Suppressor macrophage treated with lipopolysaccharide for 1 hour (primary cell): ENCODE measurements at regions not wholly inside any gene's neighbourhood (a gene's known extent, or its start where the extent isn't known, plus 50 kb on each side); places are given as distances from the start of the nearest gene placed in this dataset.
"Not testable (repeated sequence)": the region's sequence is repeated elsewhere in the genome, so short reads cannot be mapped to it uniquely, and the experiment has no call there.

Experiments
- DNase-seq, 3 donors: peaks; one replicate each; pipeline ENCODE4 v3.0.0-alpha.2; 2020 to 2022

DNA sequence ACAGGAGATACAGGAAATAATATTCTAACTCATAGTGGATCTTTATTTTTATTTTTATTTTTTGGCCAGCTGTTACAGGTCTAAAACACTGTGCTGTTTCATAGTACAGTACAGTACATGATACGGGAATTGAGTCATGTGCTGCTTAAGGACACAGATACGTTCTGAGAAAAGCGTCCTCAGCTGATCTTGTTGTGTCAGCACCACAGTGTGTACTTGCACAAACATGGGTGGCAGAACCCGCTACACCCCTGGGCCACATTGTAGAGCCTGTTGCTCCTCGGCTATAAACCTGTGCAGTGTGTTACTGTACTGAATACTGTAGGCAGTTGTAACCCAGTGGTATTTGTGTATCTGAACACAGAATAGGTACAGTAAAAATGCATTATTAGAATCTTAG is 183.4 kb downstream of the OR4M2 start:
- DNase-seq: no peak

DNA sequence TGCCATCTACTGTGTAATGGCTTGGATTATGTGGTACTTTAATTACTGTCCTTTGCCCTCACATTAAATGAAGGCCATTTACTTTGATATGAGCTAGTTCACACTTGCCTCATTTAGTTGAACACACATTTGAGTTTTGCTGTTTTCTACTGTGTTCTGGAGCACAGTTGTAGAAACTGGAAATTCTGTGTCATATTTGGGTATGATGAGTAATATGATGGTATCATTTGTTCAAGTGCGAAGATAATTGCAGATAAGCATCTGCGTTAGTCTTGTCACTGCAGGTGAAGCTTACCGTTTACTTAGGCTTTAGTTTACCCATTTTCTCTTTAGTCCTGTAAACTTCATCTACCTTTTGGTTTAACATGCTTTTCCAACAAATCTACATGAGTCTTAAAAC is 183.9 kb downstream of the OR4M2 start:
- DNase-seq: not testable (repeated sequence)

DNA sequence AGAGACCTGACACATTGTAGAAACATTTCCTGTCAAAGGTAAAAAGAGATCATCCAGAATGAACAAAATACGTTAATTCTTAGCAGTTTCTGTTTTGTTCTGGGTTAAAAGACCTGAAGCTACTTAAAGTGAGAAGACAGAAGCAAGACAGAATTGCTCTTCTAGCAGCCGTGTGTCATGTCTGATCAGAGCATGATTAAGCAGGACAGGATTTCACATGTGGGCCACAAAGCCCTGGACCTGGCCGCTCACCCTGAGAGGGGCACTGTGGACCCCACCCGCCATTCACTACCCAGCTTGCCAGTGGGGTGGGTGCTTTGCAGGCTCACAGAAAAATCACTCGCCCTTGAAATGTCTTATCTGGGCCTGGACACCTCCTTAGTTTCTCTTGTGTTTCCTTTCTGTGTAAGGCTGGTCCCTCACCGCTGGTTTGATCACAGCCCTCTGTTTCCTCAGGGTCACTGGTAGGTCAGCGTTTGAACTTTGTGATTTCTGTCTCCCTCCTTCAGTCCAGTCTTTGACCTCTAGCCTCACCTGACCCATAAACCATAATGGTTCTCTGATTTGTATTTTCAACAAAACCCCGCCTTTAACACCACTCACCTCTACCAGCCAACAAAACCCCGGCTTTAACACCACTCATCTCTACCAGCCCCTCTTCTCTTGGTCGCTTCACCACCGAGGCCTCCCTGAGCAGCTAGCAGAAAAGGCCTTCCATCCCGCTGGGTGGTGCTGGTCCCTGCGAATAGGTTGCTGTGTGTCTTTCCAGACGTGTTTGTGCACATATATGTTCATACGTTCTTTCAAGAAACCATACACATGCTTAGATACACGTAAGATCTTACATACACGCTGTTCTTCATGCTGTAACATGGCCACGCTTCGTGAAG is 185.0 kb downstream of the OR4M2 start:
- DNase-seq: no peak

DNA sequence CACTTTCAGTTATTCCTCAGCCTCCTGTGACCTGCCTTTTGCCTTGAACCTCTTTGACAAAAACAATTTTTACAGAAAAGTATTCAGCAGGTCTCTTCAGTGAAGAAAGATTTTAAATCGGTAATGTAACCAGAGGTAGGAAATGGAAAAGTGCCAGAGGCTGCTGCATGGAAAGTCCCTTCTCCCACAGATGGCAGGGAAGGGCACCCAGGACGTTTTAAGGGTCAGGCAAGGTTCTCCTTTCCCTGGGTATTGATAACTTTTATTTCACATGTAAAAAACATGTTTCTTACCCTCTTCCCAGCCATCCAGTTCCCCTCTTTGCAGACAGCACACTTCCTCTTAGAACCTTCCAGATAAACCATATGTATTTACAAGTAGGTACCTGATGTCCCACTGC is 185.6 kb downstream of the OR4M2 start:
- peak in 2 of 3 donors; percentile 13 to 54 for DNase-seq

DNA sequence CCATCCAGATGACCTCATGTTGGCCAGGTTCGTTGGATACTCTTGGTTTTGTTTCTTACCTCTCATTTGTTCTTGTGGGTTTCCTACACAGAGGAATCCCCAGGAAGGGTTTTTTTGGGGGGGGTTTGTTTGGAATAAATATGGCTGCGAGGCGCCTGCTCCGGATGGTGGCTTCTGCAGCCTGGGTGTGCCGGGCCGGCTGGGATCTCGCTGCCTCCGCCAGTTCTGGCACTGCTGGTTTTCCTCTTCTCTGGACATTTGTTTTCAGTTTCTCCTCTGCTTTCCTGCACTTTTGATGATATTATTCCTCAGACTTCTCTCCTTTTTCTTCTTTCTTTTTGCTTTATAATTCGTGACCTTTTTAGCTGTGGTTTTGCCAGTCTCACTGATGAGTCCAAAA is 187.4 kb downstream of the OR4M2 start:
- DNase-seq: no peak

DNA sequence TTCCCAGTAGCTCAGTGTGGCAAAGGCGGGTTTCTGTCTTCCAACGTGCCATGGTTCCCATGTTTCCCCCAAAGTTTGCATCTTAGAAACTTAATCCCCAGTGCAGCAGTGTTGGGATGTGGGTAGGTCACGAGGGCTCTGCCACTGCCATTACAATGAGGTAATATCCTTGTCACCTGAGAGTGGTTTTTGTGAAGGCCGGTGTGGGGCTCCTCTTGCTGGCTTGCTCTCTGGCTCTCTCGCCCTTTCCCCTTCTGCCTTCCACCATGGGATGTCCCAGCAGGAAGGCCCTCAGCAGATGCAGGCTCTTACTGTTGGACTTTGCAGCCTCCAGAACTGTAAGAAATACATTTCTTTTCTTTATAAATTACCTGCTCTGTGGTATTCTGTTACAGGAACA is 187.9 kb downstream of the OR4M2 start:
- not testable (repeated sequence) for DNase-seq

DNA sequence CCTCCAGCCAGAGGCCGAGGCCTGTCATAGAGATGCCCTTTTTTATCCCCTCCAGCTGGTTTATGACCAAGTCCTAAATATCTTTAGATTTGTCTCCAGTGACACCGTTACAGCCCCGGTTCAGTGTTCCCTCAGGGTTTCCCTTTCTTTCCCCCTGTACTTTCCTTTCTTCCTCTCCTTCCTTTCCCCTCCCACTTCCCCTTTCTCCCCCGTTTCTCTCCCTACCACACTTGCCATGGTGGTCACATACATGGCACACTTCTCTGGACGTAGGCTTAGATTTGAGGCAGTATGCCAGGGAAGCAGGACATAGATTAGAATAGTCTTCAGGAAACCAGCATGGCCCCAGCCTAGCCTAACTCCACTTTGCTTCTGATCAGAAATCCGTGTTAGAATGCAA is 188.3 kb downstream of the OR4M2 start:
- peak; percentile 46 to 70 (median 48) for DNase-seq

DNA sequence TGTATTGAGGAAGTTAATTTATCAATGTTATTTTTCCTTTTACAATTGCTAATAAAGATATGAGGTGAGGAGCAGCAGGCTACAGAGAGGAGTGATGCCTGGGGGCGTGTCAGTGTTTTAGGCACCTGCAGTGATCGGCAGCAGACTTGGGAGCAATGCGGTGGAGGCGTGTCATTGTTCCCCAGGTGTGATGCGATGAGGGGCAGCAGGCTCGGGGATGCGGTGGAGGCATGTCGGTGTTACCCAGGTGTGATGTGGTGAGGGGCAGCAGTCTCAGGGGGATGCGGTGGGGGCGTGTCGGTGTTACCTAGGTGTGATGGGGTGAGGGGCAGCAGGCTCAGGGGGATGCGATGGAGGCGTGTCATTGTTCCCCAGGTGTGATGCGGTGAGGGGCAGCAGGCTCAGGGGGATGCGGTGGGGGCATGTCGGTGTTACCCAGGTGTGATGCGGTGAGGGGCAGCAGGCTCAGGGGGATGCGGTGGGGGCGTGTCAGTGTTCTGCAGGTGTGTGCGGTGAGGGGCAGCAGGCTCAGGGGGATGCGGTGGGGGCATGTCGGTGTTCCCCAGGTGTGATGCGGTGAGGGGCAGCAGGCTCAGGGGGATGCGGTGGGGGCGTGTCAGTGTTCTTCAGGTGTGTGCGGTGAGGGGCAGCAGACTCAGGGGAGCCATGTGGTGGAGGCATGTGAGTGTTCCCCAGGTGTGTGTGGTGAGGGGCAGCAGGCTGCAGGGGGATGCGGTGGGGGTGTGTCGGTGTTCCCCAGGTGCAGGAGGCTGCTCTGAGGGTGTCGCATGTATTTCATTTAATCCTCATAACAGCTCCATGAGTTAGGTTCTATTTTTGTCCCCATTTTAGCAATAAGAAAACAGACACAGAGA is 186.2 kb upstream of the GOLGA6L22 start:
- not testable (repeated sequence) for DNase-seq

DNA sequence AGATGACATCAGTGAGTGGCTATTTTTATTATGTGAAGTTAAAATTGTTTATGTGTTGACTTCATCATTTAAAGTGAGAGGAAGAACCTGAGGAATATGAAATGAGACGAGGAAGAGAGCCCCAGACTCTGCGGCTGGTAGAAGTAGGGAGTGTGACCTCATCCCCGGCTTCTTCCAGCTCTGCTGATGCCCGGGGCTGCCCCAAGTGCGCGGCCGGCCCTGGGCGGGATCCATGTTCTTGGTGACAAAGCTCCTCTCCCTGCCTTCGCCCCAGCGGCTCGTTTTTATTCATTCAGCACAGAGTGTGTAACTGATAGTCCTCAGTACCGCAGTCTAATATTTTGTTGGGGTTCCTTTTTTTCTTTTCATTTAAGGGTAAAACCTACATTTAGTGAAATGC is 185.5 kb upstream of the GOLGA6L22 start:
- not testable (repeated sequence) for DNase-seq

DNA sequence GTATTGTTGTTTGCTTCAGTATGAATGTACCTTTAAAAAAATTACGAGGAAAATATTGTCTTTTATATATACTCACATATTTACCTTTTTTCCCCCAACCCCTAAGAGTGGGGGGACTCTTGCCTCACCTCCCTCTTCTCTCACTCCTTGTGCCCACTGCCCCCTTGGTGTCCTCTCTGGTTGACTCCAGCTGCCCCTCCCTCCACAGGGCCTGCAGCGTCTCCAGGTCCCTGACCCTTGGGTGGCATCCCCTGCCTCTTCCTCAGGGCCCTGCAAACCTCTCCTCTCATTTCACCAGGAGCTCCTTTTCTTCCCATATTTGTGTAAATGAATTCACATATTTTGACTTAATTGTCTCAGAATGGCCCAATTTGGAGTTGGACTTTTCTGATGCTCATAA is 184.3 kb upstream of the GOLGA6L22 start:
- not testable (repeated sequence) for DNase-seq

DNA sequence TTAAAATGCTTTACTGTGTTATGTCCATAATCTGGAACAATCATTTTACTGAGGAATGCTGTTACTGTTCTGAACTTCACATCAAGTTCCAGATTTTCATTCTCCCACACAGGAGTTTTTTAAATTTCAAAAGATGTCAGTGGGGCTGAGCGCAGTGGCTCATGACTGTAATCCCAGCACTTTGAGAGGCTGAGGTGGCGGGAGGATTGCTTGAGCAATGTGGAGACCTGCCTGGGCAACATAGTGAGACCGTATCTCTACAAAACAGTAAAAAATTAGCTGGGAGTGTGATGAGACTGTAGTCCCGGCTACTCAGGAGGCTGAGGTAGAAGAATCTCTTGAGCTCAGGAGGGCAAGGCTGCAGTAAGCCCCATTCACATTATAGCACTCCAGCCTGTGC is 177.9 kb upstream of the GOLGA6L22 start:
- DNase-seq: peak in 1 of 3 donors; percentile 24

DNA sequence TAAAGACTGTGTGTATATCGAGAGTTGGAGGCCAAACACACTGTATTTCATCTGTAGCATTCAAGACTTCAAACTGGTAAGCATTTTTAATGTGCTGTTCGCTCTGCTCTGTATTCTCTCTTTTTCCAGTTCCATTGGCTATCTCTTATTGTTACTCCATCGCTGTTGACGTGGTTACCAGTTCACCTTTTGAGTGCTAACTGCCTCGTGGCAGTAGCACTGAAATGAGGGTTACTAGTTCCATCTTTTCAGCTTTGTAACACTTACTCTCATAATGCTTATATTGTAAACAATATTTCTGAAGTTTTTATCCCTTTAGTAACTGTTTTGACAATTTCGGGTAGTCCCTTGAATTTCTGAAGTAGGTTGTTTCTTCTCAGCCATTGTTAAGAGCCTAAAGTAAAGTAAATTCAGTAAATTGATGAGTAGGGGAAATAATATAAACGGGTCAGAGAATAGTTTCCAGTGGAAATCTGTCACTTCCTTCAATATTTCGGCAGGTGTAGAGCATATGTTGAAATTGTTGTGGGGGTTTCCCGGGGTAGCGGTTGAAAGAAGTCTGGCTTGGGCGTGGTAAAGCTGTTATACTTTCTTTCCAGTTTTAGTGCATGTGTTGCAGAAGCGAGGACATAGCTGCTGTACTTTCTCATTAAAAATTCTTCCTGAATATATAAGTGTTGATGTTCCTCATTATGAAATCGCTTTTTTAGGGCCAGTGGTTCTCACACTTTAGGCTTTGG is 175.7 kb upstream of the GOLGA6L22 start:
- not testable (repeated sequence) for DNase-seq

DNA sequence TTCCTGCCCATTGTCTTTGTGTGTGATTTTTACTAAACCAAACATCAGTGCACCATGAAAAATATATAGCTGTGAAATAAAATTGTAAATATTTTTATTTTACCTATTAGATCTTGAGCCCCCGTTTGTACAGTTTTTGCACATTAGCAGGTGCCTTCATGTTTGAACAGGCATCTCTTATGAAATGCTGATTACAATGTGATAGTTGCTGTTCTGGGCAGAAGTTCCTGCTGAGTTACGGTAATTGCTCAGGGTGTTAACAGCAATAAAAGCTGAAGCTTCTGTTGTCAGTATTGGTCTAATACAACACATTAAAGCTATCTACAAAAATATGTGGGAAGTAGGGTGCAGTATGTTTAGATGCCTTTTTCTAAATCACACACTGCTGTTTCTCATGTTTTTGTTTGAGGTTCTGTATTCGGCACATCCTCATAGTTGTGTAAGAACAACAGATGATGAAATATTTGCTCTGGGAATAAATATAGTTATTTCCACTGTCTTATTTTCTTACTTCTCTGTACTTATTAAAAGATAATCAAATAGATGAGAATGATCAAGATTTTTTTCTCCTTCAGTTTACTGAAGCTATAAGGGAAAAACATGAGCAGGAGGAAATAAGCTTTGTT is 173.8 kb upstream of the GOLGA6L22 start:
- not testable (repeated sequence) for DNase-seq

DNA sequence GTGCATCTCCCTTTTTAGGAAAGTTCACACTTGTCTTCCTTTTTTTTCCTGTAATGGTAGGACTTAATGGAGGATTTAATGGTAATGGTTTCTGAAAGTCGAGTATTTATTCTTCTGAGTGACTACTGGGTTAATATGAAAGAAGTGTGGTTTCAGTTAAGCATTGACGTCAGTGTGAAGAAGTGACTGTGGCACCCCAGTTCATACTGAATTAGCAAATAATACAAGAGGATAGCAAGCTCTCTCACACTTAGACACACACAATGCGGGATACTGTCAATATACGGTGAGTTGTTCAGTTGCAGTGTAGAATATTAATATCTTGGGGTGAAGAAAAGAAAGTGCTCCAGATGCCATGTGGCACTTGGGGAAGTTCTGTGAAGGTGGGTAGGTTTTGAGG is 167.6 kb upstream of the GOLGA6L22 start:
- DNase-seq: not testable (repeated sequence)

DNA sequence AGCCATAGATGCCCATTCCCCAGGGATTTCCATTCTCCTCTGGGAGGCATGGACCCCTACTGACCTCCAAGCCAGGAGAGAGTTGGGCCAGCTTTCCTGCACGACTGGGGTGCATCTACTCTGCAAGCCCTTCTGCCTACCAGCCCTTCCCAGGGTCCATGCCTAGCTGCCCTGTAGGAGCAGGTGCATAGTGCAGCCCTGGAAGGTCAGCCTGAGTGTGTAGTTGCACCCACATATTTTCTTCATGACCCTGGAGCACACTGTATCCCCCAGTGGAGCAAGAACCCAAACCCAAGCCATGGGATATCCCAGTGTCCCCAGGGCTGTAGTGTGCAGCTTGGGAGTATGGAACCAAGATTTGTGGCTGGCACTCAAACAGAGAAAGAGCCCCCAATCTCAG is 155.6 kb upstream of the GOLGA6L22 start:
- not testable (repeated sequence) for DNase-seq
